Cardiac muscle cell (in vitro differentiated cells and primary cell): ENCODE measurements at regions not wholly inside any gene's neighbourhood (a gene's known extent, or its start where the extent isn't known, plus 50 kb on each side); places are given as distances from the start of the nearest gene placed in this dataset.

Experiments used
- DNase-seq, 2 donors: peaks; one replicate each; pipeline versions ENCODE4 v3.0.0 to v3.0.0-alpha.2; 2010 to 2017; ENCODE audit warnings: low read depth in 1 of 2, low spot score in 1 of 2
- H3K27ac ChIP-seq: fragments of 200-600 bp; sonication (generic); 2 replicates; pipeline ENCODE4 v1.5.1; 2016
- H3K27me3 ChIP-seq: fragments of 200-600 bp; sonication (generic); 2 replicates; pipeline ENCODE4 v1.6.0; 2016; ENCODE audit warnings: control low read depth
- H3K36me3 ChIP-seq: fragments of 200-600 bp; sonication (generic); 2 replicates; pipeline ENCODE4 v1.5.1; 2016; ENCODE audit warnings: control low read depth
- H3K4me1 ChIP-seq: fragments of 200-600 bp; sonication (generic); 2 replicates; pipeline ENCODE4 v1.8.1; 2017; ENCODE audit warnings: low read depth, mild to moderate bottlenecking, mixed run types
- H3K4me3 ChIP-seq: fragments of 200-600 bp; sonication (generic); 2 replicates; pipeline ENCODE4 v1.5.1; 2016; ENCODE audit warnings: mild to moderate bottlenecking
- H3K9me3 ChIP-seq: fragments of 200-600 bp; sonication (generic); 2 replicates; pipeline ENCODE4 v1.5.1; 2017; ENCODE audit warnings: low read depth, mild to moderate bottlenecking, control low read depth
- CTCF ChIP-seq: IDR thresholded peaks from 2 replicates; pipeline ENCODE4 v1.5.1; 2012; ENCODE audit warnings: low read depth, mild to moderate bottlenecking, low read length

GRCh38 chr2:16553226-16553625 lies 112.4 kb downstream of the CYRIA start:
- TF ChIP-seq CTCF: peak; percentile 59
- peak; percentile 57 to 63 for DNase-seq
- no peaks in the 10 kb centered on the region for H3K27me3 ChIP-seq
- no peaks in the 10 kb centered on the region for H3K4me1 ChIP-seq
- no peaks in the 10 kb centered on the region for H3K9me3 ChIP-seq
- no peak overlapping the region for H3K4me3 ChIP-seq
- H3K36me3 ChIP-seq: no peaks in the 10 kb centered on the region
- no peak overlapping the region for H3K27ac ChIP-seq

GRCh38 chr2:16552202-16552601 lies 113.4 kb downstream of the CYRIA start:
- no peak for DNase-seq
- Histone ChIP-seq H3K9me3 (no peaks in the 10 kb centered on the region), H3K36me3 (no peaks in the 10 kb centered on the region), H3K27ac (no peak overlapping the region), H3K4me3 (no peak overlapping the region), H3K4me1 (no peaks in the 10 kb centered on the region), H3K27me3 (no peaks in the 10 kb centered on the region)
- no peak for TF ChIP-seq CTCF

GRCh38 chr2:16548036-16548435 lies 117.6 kb downstream of the CYRIA start:
- Histone ChIP-seq H3K36me3 (no peaks in the 10 kb centered on the region), H3K27me3 (no peaks in the 10 kb centered on the region), H3K4me1 (no peaks in the 10 kb centered on the region), H3K9me3 (no peaks in the 10 kb centered on the region), H3K27ac (no peak overlapping the region), H3K4me3 (no peak overlapping the region)
- DNase-seq: no peak
- no peak for TF ChIP-seq CTCF

- DNase-seq: peak; percentile 42 to 94
- H3K27ac ChIP-seq: no peak overlapping the region
- H3K27me3 ChIP-seq: peaks cover 3% of the 10 kb centered on the region
- no peaks in the 10 kb centered on the region for H3K9me3 ChIP-seq
- no peaks in the 10 kb centered on the region for H3K4me1 ChIP-seq
- no peak overlapping the region for H3K4me3 ChIP-seq
- H3K36me3 ChIP-seq: no peaks in the 10 kb centered on the region
- TF ChIP-seq CTCF: no peak
These were observed 119.4 kb downstream of the CYRIA start for GRCh38 chr2:16546128-16546754.

- H3K4me1 ChIP-seq: no peaks in the 10 kb centered on the region
- no peak overlapping the region for H3K27ac ChIP-seq
- no peak overlapping the region for H3K4me3 ChIP-seq
These were observed 126.9 kb downstream of the CYRIA start for GRCh38 chr2:16538707-16539106.

More at GRCh38 chr2:16538707-16539106, 126.9 kb downstream of the CYRIA start:
- H3K27me3 ChIP-seq: peaks cover 3% of the 10 kb centered on the region
- no peaks in the 10 kb centered on the region for H3K36me3 ChIP-seq
- no peak for DNase-seq
- H3K9me3 ChIP-seq: no peaks in the 10 kb centered on the region
- TF ChIP-seq CTCF: no peak
